Erythroblast (primary cell): ENCODE measurements at regions not wholly inside any gene's neighbourhood (a gene's known extent, or its start where the extent isn't known, plus 50 kb on each side); places are given as distances from the start of the nearest gene placed in this dataset.
"Not testable (repeated sequence)": the region's sequence is repeated elsewhere in the genome, so short reads cannot be mapped to it uniquely, and the experiment has no call there.

Experiments
- DNase-seq, 2 experiments: peaks; one replicate each; lab custom pipeline; 2025; lab: John Stamatoyannopoulos, UW
- GATA1 ChIP-seq: IDR thresholded peaks from 2 replicates; pipeline ENCODE4 v1.6.1; 2011; ENCODE audit warnings: low read depth, mild to moderate bottlenecking, control low read depth, low read length, moderate library complexity
- POLR2A ChIP-seq: IDR thresholded peaks from 2 replicates; pipeline ENCODE4 v1.6.1; 2011; ENCODE audit warnings: mild to moderate bottlenecking, low read length

GRCh38 chr1:58950897-58951296 lies 167.1 kb upstream of the JUN start:
- TF ChIP-seq POLR2A (no peak), GATA1 (no peak)

DNA sequence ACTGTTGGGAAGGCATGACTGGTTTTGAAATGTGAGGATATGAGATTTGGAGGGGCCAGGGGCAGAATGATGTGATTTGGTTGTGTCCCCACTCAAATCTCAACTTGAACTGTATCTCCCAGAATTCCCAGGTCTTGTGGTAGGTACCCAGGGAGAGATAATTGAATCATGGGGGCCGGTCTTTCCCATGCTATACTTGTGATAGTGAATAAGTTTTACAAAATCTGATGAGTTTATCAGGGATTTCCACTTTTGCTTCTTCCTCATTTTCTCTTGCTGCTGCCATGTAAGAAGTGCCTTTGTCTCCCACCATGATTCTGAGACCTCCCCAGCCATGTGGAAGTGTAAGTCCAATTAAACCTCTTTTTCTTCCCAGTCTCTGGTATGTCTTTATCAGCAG lies 170.1 kb upstream of the JUN start:
- not testable (repeated sequence) for DNase-seq

More at GRCh38 chr1:58950897-58951296, 167.1 kb upstream of the JUN start:
- DNase-seq: no peak

DNA sequence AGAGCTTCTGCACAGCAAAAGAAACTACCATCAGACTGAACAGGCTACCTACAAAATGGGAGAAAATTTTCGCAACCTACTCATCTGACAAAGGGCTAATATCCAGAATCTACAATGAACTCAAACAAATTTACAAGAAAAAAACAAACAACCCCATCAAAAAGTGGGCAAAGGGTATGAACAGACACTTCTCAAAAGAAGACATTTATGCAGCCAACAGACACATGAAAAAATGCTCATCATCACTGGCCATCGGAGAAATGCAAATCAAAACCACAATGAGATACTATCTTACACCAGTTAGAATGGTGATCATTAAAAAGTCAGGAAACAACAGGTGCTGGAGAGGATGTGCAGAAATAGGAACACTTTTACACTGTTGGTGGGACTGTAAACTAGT lies 179.4 kb upstream of the JUN start:
- DNase-seq: not testable (repeated sequence)

DNA sequence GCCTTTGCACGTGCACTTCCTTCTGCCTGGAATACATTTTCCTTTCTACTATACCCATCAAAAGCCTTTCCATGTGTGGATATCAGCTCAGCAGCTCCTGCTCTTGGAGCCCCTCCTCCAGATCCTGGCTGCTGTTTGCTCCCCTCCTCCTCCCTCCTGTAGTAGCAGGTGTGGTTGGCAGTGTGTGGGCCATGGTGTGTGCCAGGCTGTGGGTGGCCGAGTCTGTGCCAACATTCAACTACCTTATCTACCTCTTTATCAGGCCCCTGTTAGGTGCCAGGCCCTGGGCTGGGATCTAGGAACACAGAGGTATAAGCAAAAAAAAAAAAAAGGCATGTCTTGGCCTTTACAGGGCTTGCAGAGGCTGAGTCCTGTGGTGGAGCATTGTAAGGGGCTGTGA lies 180.6 kb upstream of the JUN start:
- TF ChIP-seq POLR2A: no peak
- no peak for DNase-seq

- no peak for TF ChIP-seq POLR2A
- no peak for TF ChIP-seq GATA1
Observed at GRCh38 chr1:58964880-58965279, 181.0 kb upstream of the JUN start.

GRCh38 chr1:58966103-58966916 lies 182.5 kb upstream of the JUN start:
- DNase-seq: no peak
- TF ChIP-seq GATA1: no peak
- no peak for TF ChIP-seq POLR2A

More at GRCh38 chr1:58964880-58965279, 181.0 kb upstream of the JUN start:
- no peak for DNase-seq

- no peak for DNase-seq
- TF ChIP-seq POLR2A (no peak), GATA1 (no peak)
Observed at GRCh38 chr1:58966917-58967740, 183.3 kb upstream of the JUN start.

DNA sequence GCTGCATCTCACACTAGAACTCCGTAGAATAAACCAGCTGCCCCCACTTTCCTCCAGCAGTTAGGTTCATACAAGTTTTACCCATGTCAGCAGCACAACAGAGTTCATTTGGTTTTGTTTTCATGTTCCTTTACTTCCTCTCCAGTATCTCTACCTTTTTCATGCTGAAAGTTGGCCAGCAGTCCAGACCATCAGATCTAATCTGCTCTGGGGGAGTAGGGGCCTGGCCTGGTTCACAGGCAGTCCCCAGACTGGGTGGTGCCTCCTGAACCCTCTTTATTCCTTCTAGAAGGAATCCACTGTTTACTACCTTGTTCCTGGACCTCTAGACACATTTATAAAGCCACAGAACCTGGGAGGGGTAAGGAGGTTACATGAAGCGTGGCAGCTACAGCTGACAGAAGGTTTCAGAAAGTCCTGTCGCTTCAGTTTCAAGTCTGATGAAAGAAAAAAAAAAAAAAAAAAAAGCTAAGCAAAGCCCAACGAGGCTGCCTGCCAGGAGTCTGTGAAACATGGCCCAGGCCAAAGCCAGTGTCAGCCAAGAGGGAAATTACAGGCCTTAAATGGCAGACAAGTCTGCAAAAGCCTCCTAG lies 184.6 kb upstream of the JUN start:
- DNase-seq: peak in 1 of 2 experiments; percentile 17
- TF ChIP-seq POLR2A (no peak), GATA1 (no peak)

- DNase-seq: not testable (repeated sequence)
Observed at GRCh38 chr1:58969176-58969575, 185.3 kb upstream of the JUN start.

DNA sequence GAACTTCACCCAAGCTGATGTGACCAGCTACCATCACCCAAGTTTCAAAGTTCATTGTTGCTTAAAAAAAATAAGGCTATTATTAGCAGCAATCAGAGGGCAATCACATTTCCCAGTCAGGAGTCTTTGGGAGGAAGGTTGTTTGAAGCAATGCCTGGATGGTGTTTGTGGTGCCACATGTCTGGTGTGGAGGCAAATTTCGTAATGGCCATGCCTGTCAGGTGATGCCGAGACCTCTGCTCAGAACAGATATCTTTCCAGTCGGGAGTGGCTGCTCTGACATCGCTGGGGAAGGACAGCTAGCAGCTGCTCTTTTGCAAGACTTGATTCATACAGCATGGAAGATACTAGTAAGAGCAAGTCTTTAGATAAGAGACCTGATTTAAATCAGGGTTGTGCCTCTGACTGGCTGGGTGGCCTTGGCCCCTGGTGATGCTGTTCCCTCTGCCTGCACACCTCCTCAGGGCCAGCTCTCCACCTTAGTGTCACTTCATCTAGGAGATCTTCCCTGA lies 187.8 kb upstream of the JUN start:
- TF ChIP-seq POLR2A (no peak), GATA1 (no peak)
- DNase-seq: peak; percentile 15 to 16

DNA sequence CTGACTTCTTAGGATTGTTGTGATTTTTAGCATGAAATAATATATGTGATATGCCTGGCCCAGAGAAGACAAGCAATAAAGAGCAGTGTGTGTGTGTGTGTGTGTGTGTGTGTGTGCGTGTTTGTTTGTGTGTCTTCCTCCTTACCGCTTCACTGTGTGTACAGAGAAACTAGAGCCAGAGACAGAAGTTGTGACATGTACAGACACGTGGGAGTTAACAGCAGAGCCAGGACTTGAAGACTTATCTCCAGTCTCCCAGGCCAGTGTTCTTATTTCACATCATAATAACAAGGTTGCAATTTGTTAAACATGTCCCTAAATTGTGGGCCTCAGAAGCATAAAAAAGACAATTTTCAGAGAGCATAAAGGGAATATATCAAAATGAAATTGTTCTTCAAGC lies 192.0 kb upstream of the JUN start:
- no peak for DNase-seq
- TF ChIP-seq GATA1 (no peak), POLR2A (no peak)

- no peak for TF ChIP-seq GATA1
- no peak for TF ChIP-seq POLR2A
- DNase-seq: no peak
Observed at GRCh38 chr1:58976294-58976693, 192.4 kb upstream of the JUN start.

DNA sequence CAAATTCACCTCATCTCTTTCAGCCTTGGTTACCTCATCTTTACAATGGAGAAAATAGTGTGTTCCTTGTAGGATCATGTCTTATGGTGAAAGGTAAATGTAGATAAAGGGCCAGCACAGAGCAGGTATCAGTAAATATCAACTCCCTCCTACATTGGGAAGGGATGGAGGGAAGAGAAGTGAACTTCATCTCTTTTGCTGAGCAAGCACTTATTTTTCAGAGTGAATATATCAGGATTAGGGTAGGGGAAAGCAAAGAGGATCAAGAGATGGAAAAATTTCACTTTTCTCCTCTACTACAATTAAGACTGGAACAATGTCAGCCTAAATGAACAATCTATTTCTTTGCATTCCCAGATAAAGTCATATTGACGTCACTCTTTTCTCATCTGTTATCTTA lies 193.8 kb upstream of the JUN start:
- no peak for DNase-seq
- TF ChIP-seq POLR2A (no peak), GATA1 (no peak)

- TF ChIP-seq GATA1 (no peak), POLR2A (no peak)
- DNase-seq: no peak
Observed at GRCh38 chr1:58978096-58978495, 194.2 kb upstream of the JUN start.
